ENCODE measurements at regions not wholly inside any gene's neighbourhood (a gene's known extent, or its start where the extent isn't known, plus 50 kb on each side); places are given as distances from the start of the nearest gene placed in this dataset.

DNA sequence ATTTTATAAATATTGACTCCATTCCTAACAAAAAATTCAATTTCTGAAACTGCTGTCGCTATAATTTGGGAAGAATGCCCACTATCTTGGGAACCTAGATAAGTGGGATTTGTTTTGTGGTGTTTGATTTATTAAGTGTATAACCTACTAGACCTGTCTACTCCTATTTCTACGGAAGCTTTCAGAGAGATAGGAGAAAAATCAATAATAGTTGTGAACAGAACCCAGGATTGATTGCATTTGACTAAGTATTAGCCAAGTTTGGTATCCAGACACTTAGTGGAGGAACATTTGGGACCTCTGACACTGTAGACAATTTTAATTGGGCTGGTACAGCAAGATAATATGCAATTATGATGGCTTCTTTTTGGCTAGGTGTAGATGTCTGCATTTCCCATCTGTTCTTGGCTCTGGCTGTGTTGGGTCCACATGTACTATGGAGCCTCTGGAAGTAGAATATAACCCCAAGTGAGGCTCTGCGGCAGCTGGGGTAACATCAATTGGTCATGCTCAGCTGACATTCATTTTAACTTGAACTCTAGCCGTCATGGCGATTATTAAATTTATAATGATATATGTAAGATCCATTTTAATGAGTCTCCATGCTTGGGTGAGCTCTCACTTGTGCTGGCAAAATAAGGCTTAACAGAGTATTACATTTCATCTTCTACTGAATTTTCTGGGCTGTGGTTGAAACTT is 111.5 kb upstream of the E2F8 start:
- H3K36me3 ChIP-seq (ENCODE audit: insufficient read depth, low read length) = no peaks in the 10 kb centered on the region
- no peak overlapping the region for H3K4me3 ChIP-seq (ENCODE audit: low read length)
- no peak overlapping the region for H3K9ac ChIP-seq (ENCODE audit: low read length)
- peaks cover 21% of the 10 kb centered on the region for H3K27me3 ChIP-seq (ENCODE audit: insufficient read depth, low read depth, low read length)
- H3F3A ChIP-seq (ENCODE audit: insufficient read depth, low read length, poor library complexity, severe bottlenecking) = no peaks in the 10 kb centered on the region
- no peak overlapping the region for H3K4me2 ChIP-seq (ENCODE audit: low read length)
- no peaks in the 10 kb centered on the region for H3K9me2 ChIP-seq (ENCODE audit: insufficient read depth, low read length)
- H2AFZ ChIP-seq (ENCODE audit: low read depth, low read length) = no peak overlapping the region
- H3K27ac ChIP-seq (ENCODE audit: low read length) = no peak overlapping the region
- no peaks in the 10 kb centered on the region for H4K20me1 ChIP-seq (ENCODE audit: insufficient read depth)
- TF ChIP-seq, protein P1, sequence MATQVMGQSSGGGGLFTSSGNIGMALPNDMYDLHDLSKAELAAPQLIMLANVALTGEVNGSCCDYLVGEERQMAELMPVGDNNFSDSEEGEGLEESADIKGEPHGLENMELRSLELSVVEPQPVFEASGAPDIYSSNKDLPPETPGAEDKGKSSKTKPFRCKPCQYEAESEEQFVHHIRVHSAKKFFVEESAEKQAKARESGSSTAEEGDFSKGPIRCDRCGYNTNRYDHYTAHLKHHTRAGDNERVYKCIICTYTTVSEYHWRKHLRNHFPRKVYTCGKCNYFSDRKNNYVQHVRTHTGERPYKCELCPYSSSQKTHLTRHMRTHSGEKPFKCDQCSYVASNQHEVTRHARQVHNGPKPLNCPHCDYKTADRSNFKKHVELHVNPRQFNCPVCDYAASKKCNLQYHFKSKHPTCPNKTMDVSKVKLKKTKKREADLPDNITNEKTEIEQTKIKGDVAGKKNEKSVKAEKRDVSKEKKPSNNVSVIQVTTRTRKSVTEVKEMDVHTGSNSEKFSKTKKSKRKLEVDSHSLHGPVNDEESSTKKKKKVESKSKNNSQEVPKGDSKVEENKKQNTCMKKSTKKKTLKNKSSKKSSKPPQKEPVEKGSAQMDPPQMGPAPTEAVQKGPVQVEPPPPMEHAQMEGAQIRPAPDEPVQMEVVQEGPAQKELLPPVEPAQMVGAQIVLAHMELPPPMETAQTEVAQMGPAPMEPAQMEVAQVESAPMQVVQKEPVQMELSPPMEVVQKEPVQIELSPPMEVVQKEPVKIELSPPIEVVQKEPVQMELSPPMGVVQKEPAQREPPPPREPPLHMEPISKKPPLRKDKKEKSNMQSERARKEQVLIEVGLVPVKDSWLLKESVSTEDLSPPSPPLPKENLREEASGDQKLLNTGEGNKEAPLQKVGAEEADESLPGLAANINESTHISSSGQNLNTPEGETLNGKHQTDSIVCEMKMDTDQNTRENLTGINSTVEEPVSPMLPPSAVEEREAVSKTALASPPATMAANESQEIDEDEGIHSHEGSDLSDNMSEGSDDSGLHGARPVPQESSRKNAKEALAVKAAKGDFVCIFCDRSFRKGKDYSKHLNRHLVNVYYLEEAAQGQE (IDR thresholded peaks at IDR 0.05; ENCODE audit: borderline replicate concordance) = no peak
- TF ChIP-seq EZH2 (IDR thresholded peaks at IDR 0.05; ENCODE audit: borderline replicate concordance, insufficient read depth, low read length, poor library complexity, severe bottlenecking) = no peak
- TF ChIP-seq SMC3 (conservative IDR thresholded peaks at IDR 0.05; ENCODE audit: poor library complexity) = no peak
- TF ChIP-seq RAD21 (conservative IDR thresholded peaks at IDR 0.05) = no peak
- no peak for TF ChIP-seq EP300 (conservative IDR thresholded peaks at IDR 0.05; ENCODE audit: poor library complexity, severe bottlenecking)
- no peak for TF ChIP-seq POLR2AphosphoS5 (IDR thresholded peaks at IDR 0.05)
- TF ChIP-seq, protein P2, sequence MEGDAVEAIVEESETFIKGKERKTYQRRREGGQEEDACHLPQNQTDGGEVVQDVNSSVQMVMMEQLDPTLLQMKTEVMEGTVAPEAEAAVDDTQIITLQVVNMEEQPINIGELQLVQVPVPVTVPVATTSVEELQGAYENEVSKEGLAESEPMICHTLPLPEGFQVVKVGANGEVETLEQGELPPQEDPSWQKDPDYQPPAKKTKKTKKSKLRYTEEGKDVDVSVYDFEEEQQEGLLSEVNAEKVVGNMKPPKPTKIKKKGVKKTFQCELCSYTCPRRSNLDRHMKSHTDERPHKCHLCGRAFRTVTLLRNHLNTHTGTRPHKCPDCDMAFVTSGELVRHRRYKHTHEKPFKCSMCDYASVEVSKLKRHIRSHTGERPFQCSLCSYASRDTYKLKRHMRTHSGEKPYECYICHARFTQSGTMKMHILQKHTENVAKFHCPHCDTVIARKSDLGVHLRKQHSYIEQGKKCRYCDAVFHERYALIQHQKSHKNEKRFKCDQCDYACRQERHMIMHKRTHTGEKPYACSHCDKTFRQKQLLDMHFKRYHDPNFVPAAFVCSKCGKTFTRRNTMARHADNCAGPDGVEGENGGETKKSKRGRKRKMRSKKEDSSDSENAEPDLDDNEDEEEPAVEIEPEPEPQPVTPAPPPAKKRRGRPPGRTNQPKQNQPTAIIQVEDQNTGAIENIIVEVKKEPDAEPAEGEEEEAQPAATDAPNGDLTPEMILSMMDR (IDR thresholded peaks at IDR 0.05; ENCODE audit: poor library complexity, severe bottlenecking) = no peak
- no peak for TF ChIP-seq MXI1 (conservative IDR thresholded peaks at IDR 0.05; ENCODE audit: poor library complexity, severe bottlenecking)
- TF ChIP-seq TAF1 (IDR thresholded peaks at IDR 0.05; ENCODE audit: low read depth) = no peak
- H3K9me3 ChIP-seq (ENCODE audit: low read length) = no peaks in the 10 kb centered on the region
- no peaks in the 10 kb centered on the region for H3K79me2 ChIP-seq (replicated peaks; ENCODE audit: insufficient read depth, low read length)

GRCh38 chr11:19351426-19351825 is 110.7 kb upstream of the E2F8 start:
- H4K20me1 ChIP-seq (ENCODE audit: insufficient read depth) = no peaks in the 10 kb centered on the region
- no peaks in the 10 kb centered on the region for H3K9me3 ChIP-seq (ENCODE audit: low read length)
- H3K9me2 ChIP-seq (ENCODE audit: insufficient read depth, low read length) = no peaks in the 10 kb centered on the region
- H2AFZ ChIP-seq (ENCODE audit: low read depth, low read length) = no peak overlapping the region
- H3K27ac ChIP-seq (ENCODE audit: low read length) = no peak overlapping the region
- no peaks in the 10 kb centered on the region for H3K79me2 ChIP-seq (replicated peaks; ENCODE audit: insufficient read depth, low read length)
- peaks cover 29% of the 10 kb centered on the region for H3K27me3 ChIP-seq (ENCODE audit: insufficient read depth, low read depth, low read length)
- no peaks in the 10 kb centered on the region for H3K36me3 ChIP-seq (ENCODE audit: insufficient read depth, low read length)
- H3K4me2 ChIP-seq (ENCODE audit: low read length) = no peak overlapping the region
- H3K9ac ChIP-seq (ENCODE audit: low read length) = no peak overlapping the region
- H3F3A ChIP-seq (ENCODE audit: insufficient read depth, low read length, poor library complexity, severe bottlenecking) = no peaks in the 10 kb centered on the region
- no peak overlapping the region for H3K4me3 ChIP-seq (ENCODE audit: low read length)
- TF ChIP-seq SMC3 (conservative IDR thresholded peaks at IDR 0.05; ENCODE audit: poor library complexity) (no peak), EZH2 (IDR thresholded peaks at IDR 0.05; ENCODE audit: borderline replicate concordance, insufficient read depth, low read length, poor library complexity, severe bottlenecking) (no peak), POLR2AphosphoS5 (IDR thresholded peaks at IDR 0.05) (no peak)
- TF ChIP-seq, protein P2 (IDR thresholded peaks at IDR 0.05; ENCODE audit: poor library complexity, severe bottlenecking) = no peak

Measured in neural cell (in vitro differentiated cells).